Suprapubic skin (tissue), 4 donors: ENCODE measurements at regions not wholly inside any gene's neighbourhood (a gene's known extent, or its start where the extent isn't known, plus 50 kb on each side); places are given as distances from the start of the nearest gene placed in this dataset.

Experiments
- DNase-seq, 2 donors: peaks; one replicate each; pipeline ENCODE4 v3.0.0-alpha.2; 2019; ENCODE audit warnings: low spot score in 2 of 2
- H3K27ac ChIP-seq: fragments of 200-600 bp; sonication (generic); one replicate; pipeline ENCODE4 v1.5.1; 2019
- H3K27me3 ChIP-seq: fragments of 200-600 bp; sonication (generic); one replicate; pipeline ENCODE4 v1.5.1; 2019
- H3K36me3 ChIP-seq: fragments of 200-600 bp; sonication (generic); one replicate; pipeline ENCODE4 v1.5.1; 2019
- H3K4me1 ChIP-seq: fragments of 200-600 bp; sonication (generic); one replicate; pipeline ENCODE4 v1.5.1; 2019
- H3K4me3 ChIP-seq: fragments of 200-600 bp; sonication (generic); one replicate; pipeline ENCODE4 v1.5.1; 2019; ENCODE audit warnings: mild to moderate bottlenecking
- H3K9me3 ChIP-seq: fragments of 200-600 bp; sonication (generic); one replicate; pipeline ENCODE4 v1.5.1; 2019
- CTCF ChIP-seq, 2 donors: fragments of 200-600 bp in 1 of 2; fragments of 450-650 bp in 1 of 2; sonication (generic) in 1 of 2; IDR thresholded peaks; one replicate each; pipeline ENCODE4 v1.5.1; 2016 to 2019; ENCODE audit warnings: antibody characterized with exemption in 2 of 2, mild to moderate bottlenecking in 1 of 2, moderate library complexity in 1 of 2
- EP300 ChIP-seq: sonication (generic); formaldehyde crosslinking; IDR thresholded peaks from one replicate; pipeline ENCODE4 v1.6.1; 2017; ENCODE audit warnings: antibody characterized with exemption
- POLR2A ChIP-seq, 2 donors: fragments of 450-650 bp; IDR thresholded peaks; one replicate each; pipeline ENCODE4 v1.6.1; 2017; ENCODE audit warnings: antibody characterized with exemption in 2 of 2, mild to moderate bottlenecking in 2 of 2, moderate library complexity in 2 of 2
- POLR2AphosphoS5 ChIP-seq, 3 donors: sonication (generic); formaldehyde crosslinking; IDR thresholded peaks; one replicate each; pipeline ENCODE4 v1.6.1; 2017; ENCODE audit warnings: antibody characterized with exemption in 3 of 3
- WGBS: methylation state at CpG from one replicate; pipeline ENCODE4 v1.1.5; 2018; 5-methylcytosine and 5-hydroxymethylcytosine counted together

- WGBS, result 43% methylated on average over 3 of the region's 3 CpGs
- H3K4me3 ChIP-seq, result no peak overlapping the region
- no peak for TF ChIP-seq EP300
- TF ChIP-seq CTCF (IDR thresholded peaks at IDR 0.05), result no peak
- no peak for TF ChIP-seq POLR2A (IDR thresholded peaks at IDR 0.05)
- TF ChIP-seq POLR2AphosphoS5 (IDR thresholded peaks at IDR 0.05), result no peak
These were observed 122.8 kb upstream of the APP start for GRCh38 chr21:26293141-26293946.

DNA sequence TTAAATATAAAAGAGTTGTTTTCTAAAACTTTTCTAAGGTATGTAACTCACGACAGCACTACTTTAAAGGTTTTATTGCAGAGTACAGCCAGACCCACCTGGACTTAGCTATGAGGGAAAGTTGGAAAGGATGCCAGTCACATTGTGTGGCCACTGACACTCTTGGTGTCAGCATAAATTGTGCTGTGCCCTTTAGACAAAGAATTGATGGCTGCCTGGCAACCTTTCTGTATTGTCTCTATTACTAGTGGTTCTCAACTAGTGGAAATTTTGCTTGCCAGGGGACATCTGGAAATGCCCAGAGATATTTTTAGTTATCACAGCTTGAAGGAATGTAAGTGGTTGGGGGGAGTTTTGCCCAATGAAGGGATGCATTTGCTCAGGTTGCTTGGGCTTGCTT is 117.5 kb upstream of the APP start:
- no peak for DNase-seq
- no peak overlapping the region for H3K4me3 ChIP-seq
- no peaks in the 10 kb centered on the region for H3K36me3 ChIP-seq
- no peaks in the 10 kb centered on the region for H3K4me1 ChIP-seq
- no peak overlapping the region for H3K27ac ChIP-seq
- TF ChIP-seq CTCF (IDR thresholded peaks at IDR 0.05), result no peak
- no peak for TF ChIP-seq EP300
- no peak for TF ChIP-seq POLR2AphosphoS5 (IDR thresholded peaks at IDR 0.05)
- TF ChIP-seq POLR2A (IDR thresholded peaks at IDR 0.05), result no peak
- no peaks in the 10 kb centered on the region for H3K27me3 ChIP-seq
- 92% methylated on average over 1 of the region's 1 CpG for WGBS
- no peaks in the 10 kb centered on the region for H3K9me3 ChIP-seq

More at GRCh38 chr21:26293141-26293946, 122.8 kb upstream of the APP start:
- Histone ChIP-seq H3K36me3 (no peaks in the 10 kb centered on the region), H3K27ac (no peak overlapping the region), H3K27me3 (no peaks in the 10 kb centered on the region), H3K4me1 (no peaks in the 10 kb centered on the region), H3K9me3 (no peaks in the 10 kb centered on the region)
- no peak for DNase-seq

DNA sequence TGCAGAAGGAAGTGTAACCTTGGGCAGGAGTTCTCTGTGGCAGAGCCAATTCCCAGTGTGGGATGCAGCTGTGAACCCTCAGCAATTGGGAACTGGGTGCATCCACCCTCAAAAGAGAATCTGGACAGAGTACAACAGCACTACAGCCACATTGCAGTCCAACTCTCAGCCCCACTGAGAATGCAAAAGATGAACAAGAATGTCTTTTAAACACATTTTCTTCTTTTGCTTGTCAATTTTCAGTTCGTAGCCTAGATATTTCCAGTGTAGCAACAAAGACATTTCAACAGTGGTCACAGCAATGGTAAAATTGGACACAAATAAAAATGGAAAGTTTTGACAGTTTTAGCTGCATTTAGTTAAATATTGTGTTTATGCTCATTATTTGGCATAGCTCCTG is 114.0 kb upstream of the APP start:
- WGBS, result 87% methylated on average over 1 of the region's 1 CpG
- DNase-seq, result no peak
- Histone ChIP-seq H3K4me3 (no peak overlapping the region), H3K4me1 (no peaks in the 10 kb centered on the region), H3K27me3 (no peaks in the 10 kb centered on the region), H3K9me3 (no peaks in the 10 kb centered on the region), H3K27ac (no peak overlapping the region), H3K36me3 (no peaks in the 10 kb centered on the region)
- TF ChIP-seq CTCF (IDR thresholded peaks at IDR 0.05) (no peak), EP300 (no peak), POLR2A (IDR thresholded peaks at IDR 0.05) (no peak), POLR2AphosphoS5 (IDR thresholded peaks at IDR 0.05) (no peak)

DNA sequence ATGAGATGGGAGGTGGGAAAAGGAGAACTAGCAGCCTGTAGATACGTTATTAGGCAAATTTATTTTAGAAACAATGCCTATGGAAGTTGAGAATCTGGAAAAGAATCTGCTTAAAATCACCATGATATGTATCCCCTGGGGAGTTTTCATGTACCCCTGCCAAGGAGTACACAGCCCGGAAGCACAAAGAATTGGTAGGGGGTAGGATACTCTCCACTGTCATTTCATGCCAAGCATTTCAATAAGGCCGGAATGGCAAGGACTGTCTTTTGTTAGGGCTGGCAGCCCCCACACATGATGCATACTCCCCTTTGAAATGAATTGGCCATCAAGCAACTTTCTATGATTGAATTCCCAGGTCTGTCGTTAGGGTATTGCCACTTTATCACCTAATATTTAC is 111.5 kb upstream of the APP start:
- no peaks in the 10 kb centered on the region for H3K9me3 ChIP-seq
- WGBS, result 48% methylated on average over 4 of the region's 4 CpGs
- no peaks in the 10 kb centered on the region for H3K36me3 ChIP-seq
- TF ChIP-seq EP300 (no peak), CTCF (IDR thresholded peaks at IDR 0.05) (no peak), POLR2A (IDR thresholded peaks at IDR 0.05) (no peak), POLR2AphosphoS5 (IDR thresholded peaks at IDR 0.05) (no peak)
- no peak overlapping the region for H3K27ac ChIP-seq
- DNase-seq, result no peak
- no peaks in the 10 kb centered on the region for H3K4me1 ChIP-seq
- no peaks in the 10 kb centered on the region for H3K27me3 ChIP-seq
- no peak overlapping the region for H3K4me3 ChIP-seq

DNA sequence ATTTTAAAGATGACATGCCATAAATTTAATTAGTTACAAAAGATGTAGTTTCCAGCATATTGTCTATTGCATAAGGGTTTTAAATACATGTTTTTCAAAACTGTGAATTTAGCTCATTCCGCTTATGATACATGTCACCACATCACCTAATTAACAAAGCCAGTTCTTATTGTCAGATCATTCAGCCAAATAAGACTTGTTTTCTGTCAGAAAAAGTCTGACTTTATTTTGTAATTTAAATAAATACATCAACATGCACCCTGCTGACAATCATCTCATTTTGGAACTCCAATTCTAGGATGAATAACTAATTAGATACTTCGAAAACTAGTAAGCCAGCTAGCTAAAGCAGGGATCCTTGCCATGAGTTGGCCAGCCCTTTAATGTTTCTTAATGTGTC is 110.9 kb upstream of the APP start:
- WGBS, result 73% methylated on average over 2 of the region's 2 CpGs
- no peak overlapping the region for H3K4me3 ChIP-seq
- no peaks in the 10 kb centered on the region for H3K9me3 ChIP-seq
- no peaks in the 10 kb centered on the region for H3K36me3 ChIP-seq
- H3K27ac ChIP-seq, result no peak overlapping the region
- no peaks in the 10 kb centered on the region for H3K27me3 ChIP-seq
- TF ChIP-seq POLR2A (IDR thresholded peaks at IDR 0.05) (no peak), POLR2AphosphoS5 (IDR thresholded peaks at IDR 0.05) (no peak), CTCF (IDR thresholded peaks at IDR 0.05) (no peak), EP300 (no peak)
- DNase-seq, result no peak
- H3K4me1 ChIP-seq, result no peaks in the 10 kb centered on the region
